ENCODE measurements at regions not wholly inside any gene's neighbourhood (a gene's known extent, or its start where the extent isn't known, plus 50 kb on each side); places are given as distances from the start of the nearest gene placed in this dataset.

- no TSS peak for BruUV-seq (replicated peaks)
- FAIRE-seq = no peak
- POLR2A ChIA-PET = no interaction called here
- no peaks in the 10 kb centered on the region for H3K36me3 ChIP-seq (replicated peaks in 1 of 2; ENCODE audit: control insufficient read depth in 1 of 2, insufficient read depth in 2 of 2, low read length in 2 of 2)
- H4K20me1 ChIP-seq (ENCODE audit: insufficient read depth, low read length) = no peaks in the 10 kb centered on the region
- no peak overlapping the region for H3K27ac ChIP-seq (ENCODE audit: extremely low read length, insufficient read depth, low read length)
- no peak overlapping the region for H3K4me3 ChIP-seq (replicated peaks in 1 of 3; ENCODE audit: insufficient read depth in 1 of 3, low read depth in 2 of 3, low read length in 3 of 3)
- ATAC-seq = no peak
- peaks cover 0 to 10% of the 10 kb centered on the region in 2 experiments; a peak in 2 of 5 replicates for H3K27me3 ChIP-seq (ENCODE audit: control insufficient read depth in 1 of 2, insufficient read depth in 2 of 2, low read length in 2 of 2)
- no peak overlapping the region for H3K4me2 ChIP-seq (ENCODE audit: low read depth, low read length)
- H3K79me2 ChIP-seq (ENCODE audit: insufficient read depth, low read length) = no peaks in the 10 kb centered on the region
- TF ChIP-seq MED1 (CRISPR knock-in tag; IDR thresholded peaks at IDR 0.05) (no peak), NONO (IDR thresholded peaks at IDR 0.05) (no peak), NONO (CRISPR knock-in tag; conservative IDR thresholded peaks at IDR 0.05) (no peak), HNF1A (IDR thresholded peaks at IDR 0.05; ENCODE audit: low read depth) (no peak), HNF1A (CRISPR knock-in tag; IDR thresholded peaks at IDR 0.05; ENCODE audit: borderline replicate concordance) (no peak), FOXK1 (CRISPR knock-in tag; IDR thresholded peaks at IDR 0.05; ENCODE audit: borderline replicate concordance, low read depth) (no peak), ZNF747 (CRISPR knock-in tag; IDR thresholded peaks at IDR 0.05; ENCODE audit: borderline replicate concordance) (no peak), NAIF1 (CRISPR knock-in tag; IDR thresholded peaks at IDR 0.05; ENCODE audit: borderline replicate concordance) (no peak), NFRKB (IDR thresholded peaks at IDR 0.05) (no peak), CENPX (CRISPR knock-in tag; IDR thresholded peaks at IDR 0.05) (no peak), POGK (CRISPR knock-in tag; conservative IDR thresholded peaks at IDR 0.05) (no peak), RARG (CRISPR knock-in tag; IDR thresholded peaks at IDR 0.05; ENCODE audit: low read depth) (no peak), SIX1 (CRISPR knock-in tag; IDR thresholded peaks at IDR 0.05; ENCODE audit: borderline replicate concordance) (no peak)
- in situ Hi-C loops (cut with HindIII; ENCODE audit: extremely low pct_ligation_motif_present, low pct_unique_long_range_greater_than_20kb) (no loop called here), intact Hi-C loops (cut with micrococcal nuclease; ENCODE audit: unreplicated experiment) (no loop called here)
- no peak overlapping the region for H3K9ac ChIP-seq (ENCODE audit: insufficient read depth, low read depth, low read length)
- H3K9me3 ChIP-seq (ENCODE audit: low read length) = no peaks in the 10 kb centered on the region; the same call in 1 of the 2 replicates
- WGBS (ENCODE audit: low lambda C conversion rate) = 0% methylated on average over 1 of the region's 1 CpG
- peaks cover 13% of the 10 kb centered on the region; the same call in 1 of the 2 replicates for H3K4me1 ChIP-seq (ENCODE audit: insufficient read depth, low read length)
- H2AFZ ChIP-seq (ENCODE audit: low read length) = no peak overlapping the region
- CTCF ChIA-PET (ENCODE audit: low intra/inter-chr PET ratio, low total read pairs) = no interaction called here
- DNase-seq (ENCODE audit: low spot score) = no peak
Observed at GRCh38 chr1:13918862-13919261, 218.9 kb downstream of the PRDM2 start.
